ENCODE measurements at regions not wholly inside any gene's neighbourhood (a gene's known extent, or its start where the extent isn't known, plus 50 kb on each side); places are given as distances from the start of the nearest gene placed in this dataset.

- TF ChIP-seq POLR2A (IDR thresholded peaks at IDR 0.05) (no peak), CTCF (IDR thresholded peaks at IDR 0.05) (no peak)
These were observed 434.0 kb downstream of the FAM133A start for GRCh38 chrX:94107981-94108380.
